HFFc6 (cell line): ENCODE measurements at regions not wholly inside any gene's neighbourhood (a gene's known extent, or its start where the extent isn't known, plus 50 kb on each side); places are given as distances from the start of the nearest gene placed in this dataset.

Source experiments
- DNase-seq: peaks from one replicate; pipeline ENCODE4 v3.0.0-alpha.2; 2018
- H3K27ac Mint-ChIP-seq: 2 replicates; pipeline ENCODE4 v1.8.0; 2020; ENCODE audit warnings: mild to moderate bottlenecking, mixed read lengths
- H3K27me3 Mint-ChIP-seq: 2 replicates; pipeline ENCODE4 v1.8.0; 2021; ENCODE audit warnings: mild to moderate bottlenecking, moderate library complexity, mixed read lengths; ENCODE audit not compliant: insufficient read depth
- H3K36me3 Mint-ChIP-seq: 2 replicates; pipeline ENCODE4 v1.8.0; 2021; ENCODE audit warnings: low read depth, mixed read lengths
- H3K4me1 Mint-ChIP-seq: 2 replicates; pipeline ENCODE4 v1.8.0; 2020; ENCODE audit warnings: low read depth, mixed read lengths
- H3K4me3 Mint-ChIP-seq: 2 replicates; pipeline ENCODE4 v1.8.0; 2020; ENCODE audit warnings: mild to moderate bottlenecking, moderate library complexity, mixed read lengths
- H3K9me3 Mint-ChIP-seq: 2 replicates; pipeline ENCODE4 v1.8.0; 2020; ENCODE audit warnings: mild to moderate bottlenecking, mixed read lengths
- CTCF ChIP-seq: fragments of 200-600 bp; sonication (generic); IDR thresholded peaks from 2 replicates; pipeline ENCODE4 v1.5.0; 2021; ENCODE audit warnings: antibody characterized with exemption, mild to moderate bottlenecking

- no peak for DNase-seq
- Mint-ChIP-seq H3K4me1 (peaks cover 20% of the 10 kb centered on the region), H3K4me3 (no peak overlapping the region), H3K36me3 (peaks cover 5% of the 10 kb centered on the region), H3K27ac (no peak overlapping the region), H3K27me3 (peaks cover 16% of the 10 kb centered on the region), H3K9me3 (peaks cover 11% of the 10 kb centered on the region)
- TF ChIP-seq CTCF, result no peak
Observed at GRCh38 chr20:58051367-58051766, 177.1 kb downstream of the ANKRD60 start.

GRCh38 chr20:58048096-58048702, 180.3 kb downstream of the ANKRD60 start:
- no peak overlapping the region for H3K4me3 Mint-ChIP-seq
- TF ChIP-seq CTCF, result no peak
- DNase-seq, result peak; percentile 25
- H3K9me3 Mint-ChIP-seq, result peaks cover 11% of the 10 kb centered on the region
- peaks cover 14% of the 10 kb centered on the region for H3K27me3 Mint-ChIP-seq
- peaks cover 5% of the 10 kb centered on the region for H3K36me3 Mint-ChIP-seq
- peaks cover 33% of the 10 kb centered on the region for H3K4me1 Mint-ChIP-seq
- H3K27ac Mint-ChIP-seq, result no peak overlapping the region

GRCh38 chr20:58046311-58046710, 182.1 kb downstream of the ANKRD60 start:
- no peak for TF ChIP-seq CTCF
- no peak for DNase-seq
- Mint-ChIP-seq H3K4me3 (peak overlapping the region; percentile 48; the same call in 1 of the 2 replicates), H3K4me1 (peaks cover 33% of the 10 kb centered on the region), H3K27ac (peak overlapping the region; percentile 65; the same call in 1 of the 2 replicates), H3K27me3 (peaks cover 23% of the 10 kb centered on the region), H3K36me3 (no peaks in the 10 kb centered on the region), H3K9me3 (peaks cover 3% of the 10 kb centered on the region)

GRCh38 chr20:58045579-58045978, 182.9 kb downstream of the ANKRD60 start:
- Mint-ChIP-seq H3K4me3 (no peak overlapping the region), H3K9me3 (no peaks in the 10 kb centered on the region), H3K36me3 (no peaks in the 10 kb centered on the region), H3K27ac (no peak overlapping the region), H3K27me3 (peaks cover 27% of the 10 kb centered on the region), H3K4me1 (peaks cover 33% of the 10 kb centered on the region)
- TF ChIP-seq CTCF, result no peak
- DNase-seq, result no peak

- Mint-ChIP-seq H3K4me3 (no peak overlapping the region), H3K9me3 (no peaks in the 10 kb centered on the region), H3K27ac (no peak overlapping the region), H3K4me1 (peaks cover 33% of the 10 kb centered on the region), H3K36me3 (no peaks in the 10 kb centered on the region), H3K27me3 (peaks cover 28% of the 10 kb centered on the region)
- DNase-seq, result no peak
- TF ChIP-seq CTCF, result no peak
Observed at GRCh38 chr20:58044931-58045555, 183.4 kb downstream of the ANKRD60 start.
